Small intestine (tissue), 7 donors: ENCODE measurements at regions not wholly inside any gene's neighbourhood (a gene's known extent, or its start where the extent isn't known, plus 50 kb on each side); places are given as distances from the start of the nearest gene placed in this dataset.

Experiments used
- DNase-seq, 2 donors: peaks; one replicate each; pipeline versions ENCODE4 v3.0.0 to v3.0.0-alpha.2; 2013
- FAIRE-seq: peaks from 2 replicates; lab custom pipeline; 2012; peaks lifted over from hg19 to GRCh38; lab: Jason Lieb, UNC
- H3K27ac ChIP-seq, 3 donors: one replicate each; pipeline ENCODE4 v1.5.1; 2013; ENCODE audit warnings: low read length in 2 of 3, mild to moderate bottlenecking in 2 of 3, control low read depth in 1 of 3, inconsistent platforms in 1 of 3, low read depth in 1 of 3, moderate library complexity in 1 of 3
- H3K27me3 ChIP-seq, 3 donors: one replicate each; pipeline ENCODE4 v1.6.1; 2013; ENCODE audit warnings: low read length in 3 of 3, inconsistent platforms in 1 of 3; ENCODE audit not compliant: control insufficient read depth in 3 of 3, insufficient read depth in 3 of 3
- H3K36me3 ChIP-seq, 3 donors: one replicate each; pipeline ENCODE4 v1.6.1; 2013; ENCODE audit warnings: low read length in 3 of 3, inconsistent platforms in 1 of 3, low read depth in 1 of 3, mild to moderate bottlenecking in 1 of 3, moderate library complexity in 1 of 3; ENCODE audit not compliant: control insufficient read depth in 3 of 3, insufficient read depth in 2 of 3
- H3K4me1 ChIP-seq, 3 donors: one replicate each; pipeline ENCODE4 v1.6.1; 2013; ENCODE audit warnings: low read length in 2 of 3, inconsistent platforms in 1 of 3, low read depth in 1 of 3, mild to moderate bottlenecking in 1 of 3, moderate library complexity in 1 of 3; ENCODE audit not compliant: control insufficient read depth in 3 of 3, insufficient read depth in 2 of 3
- H3K4me3 ChIP-seq, 3 donors: one replicate each; pipeline ENCODE4 v1.5.1; 2013; ENCODE audit warnings: low read length in 3 of 3, control low read depth in 1 of 3, inconsistent platforms in 1 of 3, low read depth in 1 of 3, mild to moderate bottlenecking in 1 of 3, moderate library complexity in 1 of 3
- H3K9me3 ChIP-seq, 2 donors: one replicate each; pipeline ENCODE4 v1.6.1; 2013; ENCODE audit warnings: low read depth in 1 of 2, low read length in 1 of 2; ENCODE audit not compliant: control insufficient read depth in 2 of 2, insufficient read depth in 1 of 2
- WGBS, 3 donors: extraction: QIAGEN DNeasy Blood & Tissue Kit; methylation state at CpG; one replicate each; pipeline ENCODE4 v1.1.7; 2013; 5-methylcytosine and 5-hydroxymethylcytosine counted together
- donor health status: healthy with polysubstance abuse.
- donor health status: control.
- donor health status: control.
- donor health status: Bipolar disorder and iron deficiency.
- donor health status: healthy.

- H3K27me3 ChIP-seq, result no peaks in the 10 kb centered on the region
- FAIRE-seq (no peak), DNase-seq (no peak)
- H3K36me3 ChIP-seq, result no peaks in the 10 kb centered on the region
- H3K9me3 ChIP-seq, result no peaks in the 10 kb centered on the region
- no peak overlapping the region for H3K4me3 ChIP-seq
- H3K4me1 ChIP-seq, result peaks cover 0 to 26% (median 3%) of the 10 kb centered on the region in 3 donors
- peak overlapping the region in 1 of 3 donors; percentile 64 for H3K27ac ChIP-seq
- 86 to 100% (median 92%) methylated on average over 2 of the region's 2 CpGs for WGBS, 3 donors
Observed at GRCh38 chr1:185442050-185442449, 125.0 kb upstream of the IVNS1ABP start.

GRCh38 chr1:185441605-185442004 lies 124.6 kb upstream of the IVNS1ABP start:
- H3K27me3 ChIP-seq, result no peaks in the 10 kb centered on the region
- no peaks in the 10 kb centered on the region for H3K36me3 ChIP-seq
- H3K4me1 ChIP-seq, result peaks cover 0 to 26% (median 3%) of the 10 kb centered on the region in 3 donors
- H3K4me3 ChIP-seq, result no peak overlapping the region
- WGBS, 3 donors, result 23 to 41% (median 31%) methylated on average over 3 of the region's 3 CpGs
- FAIRE-seq, result no peak
- H3K9me3 ChIP-seq, result no peaks in the 10 kb centered on the region
- DNase-seq, result peak; percentile 21 to 52
- H3K27ac ChIP-seq, result peak overlapping the region in 1 of 3 donors; percentile 64

- FAIRE-seq (no peak), DNase-seq (peak in 1 of 2 donors; percentile 76)
- Histone ChIP-seq H3K27me3 (no peaks in the 10 kb centered on the region), H3K4me3 (no peak overlapping the region), H3K4me1 (peaks cover 0 to 28% (median 3%) of the 10 kb centered on the region in 3 donors), H3K27ac (peak overlapping the region in 1 of 3 donors; percentile 76), H3K36me3 (no peaks in the 10 kb centered on the region), H3K9me3 (no peaks in the 10 kb centered on the region)
Observed at GRCh38 chr1:185440877-185441276, 123.8 kb upstream of the IVNS1ABP start.

- DNase-seq, result peak; percentile 51 to 60
- no peak overlapping the region for H3K4me3 ChIP-seq
- H3K27me3 ChIP-seq, result no peaks in the 10 kb centered on the region
- no peaks in the 10 kb centered on the region for H3K9me3 ChIP-seq
- WGBS, 3 donors, result 41 to 66% (median 61%) methylated on average over 1 of the region's 1 CpG
- peak overlapping the region; percentile 37 to 76 (median 47) for H3K27ac ChIP-seq
- peaks cover 0 to 31% (median 3%) of the 10 kb centered on the region in 3 donors for H3K4me1 ChIP-seq
- FAIRE-seq, result no peak
- H3K36me3 ChIP-seq, result no peaks in the 10 kb centered on the region
Observed at GRCh38 chr1:185439727-185440415, 122.8 kb upstream of the IVNS1ABP start.

GRCh38 chr1:185438936-185439335 lies 121.9 kb upstream of the IVNS1ABP start:
- peak overlapping the region in 1 of 3 donors; percentile 76 for H3K27ac ChIP-seq
- H3K27me3 ChIP-seq, result no peaks in the 10 kb centered on the region
- FAIRE-seq (no peak), DNase-seq (no peak)
- H3K4me3 ChIP-seq, result no peak overlapping the region
- H3K4me1 ChIP-seq, result peaks cover 0 to 31% (median 3%) of the 10 kb centered on the region in 3 donors
- H3K36me3 ChIP-seq, result no peaks in the 10 kb centered on the region
- H3K9me3 ChIP-seq, result no peaks in the 10 kb centered on the region

- FAIRE-seq, result no peak
Observed at GRCh38 chr1:185435696-185436379, 118.8 kb upstream of the IVNS1ABP start.

GRCh38 chr1:185434721-185435120 lies 117.7 kb upstream of the IVNS1ABP start:
- Histone ChIP-seq H3K4me1 (peaks cover 0 to 12% (median 0%) of the 10 kb centered on the region in 3 donors), H3K4me3 (no peak overlapping the region), H3K27ac (no peak overlapping the region), H3K9me3 (no peaks in the 10 kb centered on the region), H3K27me3 (no peaks in the 10 kb centered on the region), H3K36me3 (no peaks in the 10 kb centered on the region)
- DNase-seq, result no peak
- FAIRE-seq, result no peak
- WGBS, 3 donors, result 95 to 100% (median 96%) methylated on average over 1 of the region's 1 CpG

More at GRCh38 chr1:185435696-185436379, 118.8 kb upstream of the IVNS1ABP start:
- Histone ChIP-seq H3K27me3 (no peaks in the 10 kb centered on the region), H3K27ac (no peak overlapping the region), H3K36me3 (no peaks in the 10 kb centered on the region), H3K4me3 (no peak overlapping the region), H3K9me3 (no peaks in the 10 kb centered on the region), H3K4me1 (peaks cover 0 to 16% (median 3%) of the 10 kb centered on the region in 3 donors)
- peak; percentile 21 to 69 for DNase-seq
- WGBS, 3 donors, result 27 to 61% (median 57%) methylated on average over 1 of the region's 1 CpG

GRCh38 chr1:185433667-185434066 lies 116.6 kb upstream of the IVNS1ABP start:
- WGBS, 3 donors, result 79 to 90% (median 89%) methylated on average over 2 of the region's 2 CpGs
- Histone ChIP-seq H3K4me1 (peaks cover 0 to 5% (median 0%) of the 10 kb centered on the region in 3 donors), H3K27me3 (no peaks in the 10 kb centered on the region), H3K9me3 (no peaks in the 10 kb centered on the region), H3K36me3 (no peaks in the 10 kb centered on the region), H3K4me3 (no peak overlapping the region), H3K27ac (no peak overlapping the region)
- DNase-seq (no peak), FAIRE-seq (no peak)
